Testis (tissue), 2 donors: ENCODE measurements at regions not wholly inside any gene's neighbourhood (a gene's known extent, or its start where the extent isn't known, plus 50 kb on each side); places are given as distances from the start of the nearest gene placed in this dataset.

Experiments
- DNase-seq: peaks from one replicate; pipeline ENCODE4 v3.0.0-alpha.2; 2019
- H3K27ac ChIP-seq, 2 donors: fragments of 200-600 bp; sonication (generic); one replicate each; pipeline ENCODE4 v1.5.1; 2019
- H3K27me3 ChIP-seq: fragments of 200-600 bp; sonication (generic); one replicate; pipeline ENCODE4 v1.5.1; 2019
- H3K36me3 ChIP-seq: fragments of 200-600 bp; sonication (generic); one replicate; pipeline ENCODE4 v1.5.1; 2017; ENCODE audit warnings: low read depth; ENCODE audit errors: missing control alignments
- H3K4me1 ChIP-seq: fragments of 200-600 bp; sonication (generic); one replicate; pipeline ENCODE4 v1.5.1; 2019
- H3K4me3 ChIP-seq, 2 donors: fragments of 200-600 bp; sonication (generic); one replicate each; pipeline ENCODE4 v1.5.1; 2017 to 2019
- H3K9me3 ChIP-seq: fragments of 200-600 bp; sonication (generic); one replicate; pipeline ENCODE4 v1.5.1; 2017
- CTCF ChIP-seq, 3 experiments: fragments of 450-650 bp in 2 of 3; fragments of 200-600 bp in 1 of 3; sonication (generic) in 1 of 3; IDR thresholded peaks; one replicate each; pipeline ENCODE4 v1.5.1; 2016 to 2019; ENCODE audit warnings: antibody characterized with exemption in 3 of 3, mild to moderate bottlenecking in 2 of 3, moderate library complexity in 1 of 3
- POLR2A ChIP-seq: fragments of 450-650 bp; IDR thresholded peaks from one replicate; pipeline ENCODE4 v1.6.1; 2017; ENCODE audit warnings: antibody characterized with exemption, mild to moderate bottlenecking, moderate library complexity
- WGBS, 2 donors: methylation state at CpG; one replicate each; pipeline ENCODE4 v1.1.5; 2018; 5-methylcytosine and 5-hydroxymethylcytosine counted together
- intact Hi-C: fragments of 100-400 bp; cut with DNase I; formaldehyde crosslinking; loops from one replicate; pipeline ENCODE4 v1.15.1; 2023; ENCODE audit warnings: low total_unique reads

DNA sequence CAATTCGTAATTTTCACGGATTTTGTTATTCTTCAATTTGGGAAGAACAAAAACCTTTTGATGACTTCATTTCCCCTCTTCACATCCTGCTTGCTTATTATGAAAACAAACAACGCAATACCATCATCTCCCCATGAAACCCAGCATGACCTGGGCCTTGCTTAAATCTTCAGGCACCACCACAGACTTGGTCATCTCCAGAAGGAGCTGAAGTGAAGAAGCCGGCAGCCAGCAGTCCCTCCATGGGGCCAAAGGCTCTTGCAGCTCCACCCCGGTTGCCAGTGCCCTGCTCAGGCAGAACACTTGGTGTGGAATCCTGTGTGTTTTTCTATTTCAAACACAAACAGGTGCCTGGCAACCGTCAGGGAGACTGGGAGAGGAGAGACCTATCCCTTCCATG lies 982.9 kb upstream of the TMEM132C start:
- no peak for DNase-seq
- Histone ChIP-seq H3K4me1 (no peaks in the 10 kb centered on the region), H3K27me3 (no peaks in the 10 kb centered on the region), H3K9me3 (no peaks in the 10 kb centered on the region), H3K27ac (no peak overlapping the region), H3K4me3 (no peak overlapping the region), H3K36me3 (no peaks in the 10 kb centered on the region)
- intact Hi-C loops = no loop called here
- 81 to 94% methylated on average over 6 of the region's 6 CpGs for WGBS, 2 donors
- no peak for TF ChIP-seq POLR2A
- no peak for TF ChIP-seq CTCF (IDR thresholded peaks at IDR 0.05)

DNA sequence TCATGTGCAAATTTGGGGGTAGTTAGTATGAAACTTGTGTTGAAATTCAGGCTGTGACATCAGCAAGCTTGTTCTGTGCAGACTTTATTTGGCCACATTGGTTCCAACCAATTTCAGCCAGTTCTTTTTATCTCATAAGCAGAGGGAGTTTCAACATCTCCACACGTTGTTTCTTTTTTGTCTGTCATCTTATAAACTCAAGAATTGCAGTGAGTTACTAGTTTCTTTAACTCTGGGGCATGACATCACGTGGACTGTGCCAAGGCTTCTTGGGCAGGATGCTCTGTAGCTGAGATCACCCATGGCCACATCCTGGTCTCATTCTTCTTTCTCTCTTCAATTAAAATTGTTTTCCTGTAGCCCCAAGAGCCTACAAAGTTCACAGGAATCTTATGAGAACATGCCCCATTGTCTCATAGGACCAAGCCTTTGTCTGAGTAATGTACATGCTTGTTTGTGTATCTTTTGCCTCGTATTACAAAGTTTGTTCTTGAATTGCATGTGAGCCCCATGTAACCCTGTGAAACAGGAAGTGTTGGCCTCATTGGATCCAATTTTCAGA lies 982.0 kb upstream of the TMEM132C start:
- DNase-seq = no peak
- Histone ChIP-seq H3K27me3 (no peaks in the 10 kb centered on the region), H3K4me3 (no peak overlapping the region), H3K36me3 (no peaks in the 10 kb centered on the region), H3K4me1 (no peaks in the 10 kb centered on the region), H3K9me3 (no peaks in the 10 kb centered on the region), H3K27ac (no peak overlapping the region)
- intact Hi-C loops = no loop called here
- WGBS, 2 donors = 51 to 75% methylated on average over 3 of the region's 3 CpGs
- TF ChIP-seq CTCF (IDR thresholded peaks at IDR 0.05) = no peak
- no peak for TF ChIP-seq POLR2A

DNA sequence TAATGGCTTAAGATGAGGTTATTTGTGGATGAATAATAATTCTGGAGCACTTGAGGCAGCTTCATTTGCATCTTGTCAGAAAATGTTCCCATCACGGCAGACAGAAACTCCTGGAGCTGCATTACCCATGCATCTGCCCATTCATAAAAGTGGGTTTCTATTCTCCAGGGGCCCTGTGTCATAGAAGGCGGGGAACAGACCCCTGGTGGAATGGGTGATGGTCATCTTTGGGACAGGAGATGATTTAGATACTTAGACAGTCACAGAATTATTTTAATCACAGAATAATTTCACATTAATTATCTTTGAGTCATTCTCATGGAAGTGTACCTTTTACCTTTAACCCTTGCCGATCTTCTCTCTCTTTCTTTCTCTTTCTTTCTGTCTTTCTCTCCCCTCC lies 980.7 kb upstream of the TMEM132C start:
- Histone ChIP-seq H3K4me1 (no peaks in the 10 kb centered on the region), H3K36me3 (no peaks in the 10 kb centered on the region), H3K27me3 (no peaks in the 10 kb centered on the region), H3K27ac (no peak overlapping the region), H3K4me3 (no peak overlapping the region), H3K9me3 (no peaks in the 10 kb centered on the region)
- intact Hi-C loops = no loop called here
- WGBS, 2 donors = 73 to 84% methylated on average over 3 of the region's 3 CpGs
- TF ChIP-seq POLR2A (no peak), CTCF (IDR thresholded peaks at IDR 0.05) (no peak)
- DNase-seq = no peak

- Histone ChIP-seq H3K27me3 (no peaks in the 10 kb centered on the region), H3K4me1 (no peaks in the 10 kb centered on the region), H3K9me3 (no peaks in the 10 kb centered on the region), H3K4me3 (no peak overlapping the region), H3K36me3 (no peaks in the 10 kb centered on the region), H3K27ac (no peak overlapping the region)
- DNase-seq = no peak
- TF ChIP-seq POLR2A (no peak), CTCF (IDR thresholded peaks at IDR 0.05) (no peak)
- intact Hi-C loops = no loop called here
- WGBS, 2 donors = 95% methylated on average over 11 of the region's 11 CpGs
Measured at GRCh38 chr12:127287256-127287655, 979.7 kb upstream of the TMEM132C start.

GRCh38 chr12:127290251-127290650 lies 976.7 kb upstream of the TMEM132C start:
- Histone ChIP-seq H3K9me3 (no peaks in the 10 kb centered on the region), H3K27me3 (no peaks in the 10 kb centered on the region), H3K4me1 (no peaks in the 10 kb centered on the region), H3K36me3 (no peaks in the 10 kb centered on the region), H3K27ac (no peak overlapping the region), H3K4me3 (no peak overlapping the region)
- 84 to 90% methylated on average over 5 of the region's 5 CpGs for WGBS, 2 donors
- intact Hi-C loops = no loop called here
- DNase-seq = no peak
- TF ChIP-seq CTCF (IDR thresholded peaks at IDR 0.05) = no peak
- no peak for TF ChIP-seq POLR2A
